ENCODE measurements at regions not wholly inside any gene's neighbourhood (a gene's known extent, or its start where the extent isn't known, plus 50 kb on each side); places are given as distances from the start of the nearest gene placed in this dataset.

DNA sequence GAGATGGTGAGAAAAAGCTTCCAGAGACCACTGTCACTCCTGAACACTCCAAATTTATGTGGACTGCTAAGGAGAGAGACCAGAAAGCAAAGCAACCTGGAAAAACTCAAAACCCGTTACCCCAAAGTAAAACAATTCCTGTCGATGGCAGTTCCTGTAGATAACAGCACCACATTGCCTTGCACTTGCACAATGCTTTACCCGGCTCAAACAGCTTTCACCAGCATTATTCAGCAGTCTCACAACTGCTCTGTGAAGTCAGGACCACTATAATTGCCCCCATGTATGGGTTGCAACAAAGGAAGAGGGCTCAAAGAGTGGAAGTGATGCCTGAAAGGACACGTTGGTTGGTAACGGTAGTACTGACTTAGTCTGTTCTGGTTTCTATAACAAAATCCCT is 234.8 kb downstream of the BCOR start:
- no peaks in the 10 kb centered on the region for H4K20me1 ChIP-seq (ENCODE audit: insufficient read depth, low read length)
- H3K79me2 ChIP-seq (ENCODE audit: low read length) = no peaks in the 10 kb centered on the region
- H3K9me3 ChIP-seq (ENCODE audit: insufficient read depth, low read length) = no peaks in the 10 kb centered on the region
- no peak overlapping the region for H3K4me2 ChIP-seq (ENCODE audit: low read length)
- H2AFZ ChIP-seq (ENCODE audit: low read depth, low read length) = no peak overlapping the region
- TF ChIP-seq EZH2phosphoT487 (IDR thresholded peaks at IDR 0.05; ENCODE audit: low read depth) = no peak
- TF ChIP-seq, protein P1, sequence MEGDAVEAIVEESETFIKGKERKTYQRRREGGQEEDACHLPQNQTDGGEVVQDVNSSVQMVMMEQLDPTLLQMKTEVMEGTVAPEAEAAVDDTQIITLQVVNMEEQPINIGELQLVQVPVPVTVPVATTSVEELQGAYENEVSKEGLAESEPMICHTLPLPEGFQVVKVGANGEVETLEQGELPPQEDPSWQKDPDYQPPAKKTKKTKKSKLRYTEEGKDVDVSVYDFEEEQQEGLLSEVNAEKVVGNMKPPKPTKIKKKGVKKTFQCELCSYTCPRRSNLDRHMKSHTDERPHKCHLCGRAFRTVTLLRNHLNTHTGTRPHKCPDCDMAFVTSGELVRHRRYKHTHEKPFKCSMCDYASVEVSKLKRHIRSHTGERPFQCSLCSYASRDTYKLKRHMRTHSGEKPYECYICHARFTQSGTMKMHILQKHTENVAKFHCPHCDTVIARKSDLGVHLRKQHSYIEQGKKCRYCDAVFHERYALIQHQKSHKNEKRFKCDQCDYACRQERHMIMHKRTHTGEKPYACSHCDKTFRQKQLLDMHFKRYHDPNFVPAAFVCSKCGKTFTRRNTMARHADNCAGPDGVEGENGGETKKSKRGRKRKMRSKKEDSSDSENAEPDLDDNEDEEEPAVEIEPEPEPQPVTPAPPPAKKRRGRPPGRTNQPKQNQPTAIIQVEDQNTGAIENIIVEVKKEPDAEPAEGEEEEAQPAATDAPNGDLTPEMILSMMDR (IDR thresholded peaks at IDR 0.05; ENCODE audit: low read depth, low read length) = no peak
- H3K27ac ChIP-seq (ENCODE audit: low read length) = no peak overlapping the region
- no peaks in the 10 kb centered on the region for H3K36me3 ChIP-seq (replicated peaks; ENCODE audit: low read depth, low read length)
- H3K27me3 ChIP-seq (ENCODE audit: low read depth, low read length) = no peaks in the 10 kb centered on the region
- H3K9ac ChIP-seq (ENCODE audit: low read length) = no peak overlapping the region
- H3K4me3 ChIP-seq (ENCODE audit: low read length) = no peak overlapping the region
- peaks cover 25% of the 10 kb centered on the region for H3K4me1 ChIP-seq (ENCODE audit: low read length)

DNA sequence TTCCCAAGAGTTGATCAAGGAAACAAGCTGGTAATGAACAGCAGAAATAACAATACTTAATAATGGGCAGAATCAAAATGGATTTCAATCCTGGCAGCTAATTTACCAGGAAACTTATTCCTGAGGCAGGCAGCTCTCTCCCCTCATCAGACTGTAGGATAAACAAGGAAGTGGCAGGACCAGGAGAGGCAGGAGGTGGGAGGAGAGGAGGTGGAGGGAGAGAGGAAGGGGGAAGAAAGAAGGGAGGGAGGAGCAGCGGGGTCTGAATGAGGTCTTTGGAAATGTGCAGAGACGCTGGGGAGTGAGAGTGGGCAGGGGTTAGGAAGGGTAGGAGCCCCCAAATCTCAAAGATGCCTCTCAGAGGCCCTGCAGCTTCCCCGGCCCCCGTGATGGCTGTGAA is 231.5 kb downstream of the BCOR start:
- TF ChIP-seq, protein P1 (IDR thresholded peaks at IDR 0.05; ENCODE audit: low read depth, low read length) = no peak
- no peak for TF ChIP-seq EZH2phosphoT487 (IDR thresholded peaks at IDR 0.05; ENCODE audit: low read depth)
- H3K79me2 ChIP-seq (ENCODE audit: low read length) = no peaks in the 10 kb centered on the region
- no peaks in the 10 kb centered on the region for H3K36me3 ChIP-seq (replicated peaks; ENCODE audit: low read depth, low read length)
- H4K20me1 ChIP-seq (ENCODE audit: insufficient read depth, low read length) = no peaks in the 10 kb centered on the region
- no peak overlapping the region for H2AFZ ChIP-seq (ENCODE audit: low read depth, low read length)
- H3K4me1 ChIP-seq (ENCODE audit: low read length) = peaks cover 1% of the 10 kb centered on the region
- H3K9ac ChIP-seq (ENCODE audit: low read length) = no peak overlapping the region
- no peaks in the 10 kb centered on the region for H3K27me3 ChIP-seq (ENCODE audit: low read depth, low read length)
- H3K4me3 ChIP-seq (ENCODE audit: low read length) = no peak overlapping the region
- H3K9me3 ChIP-seq (ENCODE audit: insufficient read depth, low read length) = no peaks in the 10 kb centered on the region
- no peak overlapping the region for H3K4me2 ChIP-seq (ENCODE audit: low read length)
- no peak overlapping the region for H3K27ac ChIP-seq (ENCODE audit: low read length)

DNA sequence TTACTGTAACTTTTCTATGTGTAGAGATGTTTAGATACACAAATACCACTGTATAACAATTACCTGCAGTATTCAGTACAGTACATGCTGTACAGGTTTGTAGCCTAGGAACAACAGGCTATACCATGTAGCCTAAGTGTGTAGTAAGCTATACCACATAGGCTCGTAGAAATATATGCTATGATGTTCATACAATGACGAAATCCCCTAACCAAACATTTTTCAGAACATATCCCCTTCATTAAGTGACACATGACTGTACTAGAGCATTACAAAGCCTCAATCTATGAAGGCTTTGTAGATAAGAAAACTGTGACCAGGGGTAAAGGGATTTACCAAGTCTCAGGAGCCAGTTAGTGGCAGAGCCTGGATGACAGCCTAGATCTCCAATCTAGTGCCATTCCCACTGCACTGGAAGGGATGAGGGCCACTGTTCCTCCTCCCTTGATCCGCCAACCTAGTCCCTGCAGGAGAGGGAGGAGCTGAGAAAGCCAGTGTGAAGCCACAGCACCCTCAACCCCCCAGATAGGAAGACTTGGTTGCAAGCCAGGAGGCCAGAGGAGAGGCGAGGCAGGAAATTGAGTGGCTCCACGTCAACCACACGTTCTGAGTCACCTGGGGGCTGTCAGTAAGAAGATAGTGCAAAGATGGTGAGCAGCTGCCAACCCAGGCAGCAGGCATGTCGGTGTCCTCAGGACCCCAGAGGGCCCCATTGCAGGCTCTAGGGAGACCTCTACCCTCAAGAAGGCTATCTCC is 227.7 kb downstream of the BCOR start:
- H3K4me3 ChIP-seq (ENCODE audit: low read length) = no peak overlapping the region
- H3K4me2 ChIP-seq (ENCODE audit: low read length) = no peak overlapping the region
- H3K9me3 ChIP-seq (ENCODE audit: insufficient read depth, low read length) = no peaks in the 10 kb centered on the region
- peaks cover 13% of the 10 kb centered on the region for H3K4me1 ChIP-seq (ENCODE audit: low read length)
- H2AFZ ChIP-seq (ENCODE audit: low read depth, low read length) = no peak overlapping the region
- TF ChIP-seq EZH2phosphoT487 (IDR thresholded peaks at IDR 0.05; ENCODE audit: low read depth) = no peak
- no peak overlapping the region for H3K27ac ChIP-seq (ENCODE audit: low read length)
- no peaks in the 10 kb centered on the region for H3K79me2 ChIP-seq (ENCODE audit: low read length)
- H4K20me1 ChIP-seq (ENCODE audit: insufficient read depth, low read length) = no peaks in the 10 kb centered on the region
- H3K36me3 ChIP-seq (replicated peaks; ENCODE audit: low read depth, low read length) = no peaks in the 10 kb centered on the region
- H3K27me3 ChIP-seq (ENCODE audit: low read depth, low read length) = no peaks in the 10 kb centered on the region
- H3K9ac ChIP-seq (ENCODE audit: low read length) = no peak overlapping the region

DNA sequence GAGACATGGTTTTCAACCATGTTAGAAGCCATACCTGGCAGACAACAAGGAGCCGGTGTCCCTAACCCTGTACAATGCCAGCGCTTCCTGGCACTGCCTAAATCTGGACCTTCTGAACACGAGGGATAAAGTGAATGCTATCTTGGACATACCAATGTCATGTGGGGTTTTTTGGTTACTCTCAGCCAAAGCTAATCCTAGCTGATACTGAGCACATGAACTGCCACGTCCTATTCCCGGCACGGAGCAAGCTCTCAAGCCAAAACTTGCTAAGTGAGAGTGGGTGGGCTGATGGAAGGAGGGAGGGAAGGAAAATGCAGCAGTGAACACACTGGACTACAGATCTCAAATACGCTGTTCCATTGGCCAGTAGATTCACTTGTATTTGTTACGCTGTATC is 226.1 kb downstream of the BCOR start:
- Histone ChIP-seq H3K36me3 (replicated peaks; ENCODE audit: low read depth, low read length) (no peaks in the 10 kb centered on the region), H3K9ac (ENCODE audit: low read length) (no peak overlapping the region), H3K9me3 (ENCODE audit: insufficient read depth, low read length) (no peaks in the 10 kb centered on the region), H3K79me2 (ENCODE audit: low read length) (no peaks in the 10 kb centered on the region), H3K4me1 (ENCODE audit: low read length) (peaks cover 19% of the 10 kb centered on the region), H3K4me2 (ENCODE audit: low read length) (no peak overlapping the region), H3K27ac (ENCODE audit: low read length) (no peak overlapping the region), H3K27me3 (ENCODE audit: low read depth, low read length) (peaks cover 3% of the 10 kb centered on the region; the same call in 1 of the 2 replicates), H4K20me1 (ENCODE audit: insufficient read depth, low read length) (no peaks in the 10 kb centered on the region), H3K4me3 (ENCODE audit: low read length) (no peak overlapping the region), H2AFZ (ENCODE audit: low read depth, low read length) (no peak overlapping the region)
- no peak for TF ChIP-seq EZH2phosphoT487 (IDR thresholded peaks at IDR 0.05; ENCODE audit: low read depth)
- TF ChIP-seq, protein P1 (IDR thresholded peaks at IDR 0.05; ENCODE audit: low read depth, low read length) = no peak

Measured in OCI-LY3 (cell line).